ENCODE measurements at regions not wholly inside any gene's neighbourhood (a gene's known extent, or its start where the extent isn't known, plus 50 kb on each side); places are given as distances from the start of the nearest gene placed in this dataset.

GRCh38 chr16:9484881-9485280 lies 393.4 kb downstream of the HAPSTR1 start:
- no peak overlapping the region for H3K4me2 ChIP-seq (ENCODE audit: insufficient read depth, low read length, poor library complexity, severe bottlenecking)
- no peak overlapping the region for H2BK12ac ChIP-seq (ENCODE audit: low read length)
- H2AK5ac ChIP-seq (ENCODE audit: low read depth, low read length): no peak overlapping the region
- no peak overlapping the region for H2AFZ ChIP-seq (ENCODE audit: low read length)
- no peaks in the 10 kb centered on the region for H3K79me1 ChIP-seq (ENCODE audit: low read depth, low read length)
- H3K9ac ChIP-seq (ENCODE audit: low read depth, low read length, poor library complexity): no peak overlapping the region
- H3K14ac ChIP-seq (ENCODE audit: low read length): no peak overlapping the region
- H2BK120ac ChIP-seq (ENCODE audit: low read depth, low read length): no peak overlapping the region
- no peak overlapping the region for H3K18ac ChIP-seq (ENCODE audit: low read length)
- no peak overlapping the region for H3K4me3 ChIP-seq (ENCODE audit: low read length in 2 of 2)
- H3K27me3 ChIP-seq (ENCODE audit: control insufficient read depth in 3 of 3, insufficient read depth in 3 of 3, low read depth in 1 of 3, low read length in 3 of 3): no peaks in the 10 kb centered on the region
- H4K91ac ChIP-seq (ENCODE audit: low read depth, low read length, poor library complexity): no peak overlapping the region
- WGBS, 2 donors (ENCODE audit: extremely low coverage in 2 of 2, insufficient read length in 2 of 2, insufficient replicate concordance in 1 of 2): no CpG with 5 or more reads among the region's 5 CpGs
- no peak overlapping the region for H2BK15ac ChIP-seq (ENCODE audit: low read length)
- H3K4ac ChIP-seq (ENCODE audit: low read length): no peak overlapping the region
- no peak for DNase-seq (ENCODE audit: low spot score)
- no peak overlapping the region for H3K27ac ChIP-seq (replicated peaks; ENCODE audit: low read length)
- no peaks in the 10 kb centered on the region for H3K36me3 ChIP-seq (replicated peaks in 1 of 2; ENCODE audit: control insufficient read depth in 2 of 2, insufficient read depth in 2 of 2, low read length in 2 of 2)
- H2BK5ac ChIP-seq (ENCODE audit: low read length): no peak overlapping the region
- H3K4me1 ChIP-seq (ENCODE audit: control insufficient read depth in 2 of 2, insufficient read depth in 1 of 2, low read depth in 1 of 2, low read length in 2 of 2): peaks cover 0 to 3% of the 10 kb centered on the region in 2 donors
- no peak overlapping the region for H4K8ac ChIP-seq (ENCODE audit: low read depth, low read length)
- no peaks in the 10 kb centered on the region for H3K9me3 ChIP-seq (replicated peaks in 1 of 2; ENCODE audit: control insufficient read depth in 2 of 2, insufficient read depth in 1 of 2, low read depth in 1 of 2, low read length in 2 of 2)
- no peak overlapping the region for H3K23ac ChIP-seq (ENCODE audit: low read depth, low read length, poor library complexity)

GRCh38 chr16:9489835-9490467 lies 398.5 kb downstream of the HAPSTR1 start:
- Histone ChIP-seq H3K4me2 (ENCODE audit: insufficient read depth, low read length, poor library complexity, severe bottlenecking) (no peak overlapping the region), H3K27ac (replicated peaks; ENCODE audit: low read length) (no peak overlapping the region), H2BK5ac (ENCODE audit: low read length) (no peak overlapping the region), H3K9me3 (replicated peaks in 1 of 2; ENCODE audit: control insufficient read depth in 2 of 2, insufficient read depth in 1 of 2, low read depth in 1 of 2, low read length in 2 of 2) (no peaks in the 10 kb centered on the region), H2AFZ (ENCODE audit: low read length) (no peak overlapping the region), H3K18ac (ENCODE audit: low read length) (no peak overlapping the region), H3K79me1 (ENCODE audit: low read depth, low read length) (no peaks in the 10 kb centered on the region), H2BK15ac (ENCODE audit: low read length) (no peak overlapping the region), H3K23ac (ENCODE audit: low read depth, low read length, poor library complexity) (no peak overlapping the region), H4K91ac (ENCODE audit: low read depth, low read length, poor library complexity) (no peak overlapping the region), H3K14ac (ENCODE audit: low read length) (no peak overlapping the region), H3K27me3 (ENCODE audit: control insufficient read depth in 3 of 3, insufficient read depth in 3 of 3, low read depth in 1 of 3, low read length in 3 of 3) (no peaks in the 10 kb centered on the region), H2AK5ac (ENCODE audit: low read depth, low read length) (no peak overlapping the region), H3K9ac (ENCODE audit: low read depth, low read length, poor library complexity) (no peak overlapping the region), H3K4me3 (ENCODE audit: low read length in 2 of 2) (no peak overlapping the region), H4K8ac (ENCODE audit: low read depth, low read length) (no peak overlapping the region), H2BK120ac (ENCODE audit: low read depth, low read length) (no peak overlapping the region), H3K36me3 (replicated peaks in 1 of 2; ENCODE audit: control insufficient read depth in 2 of 2, insufficient read depth in 2 of 2, low read length in 2 of 2) (no peaks in the 10 kb centered on the region), H3K4me1 (ENCODE audit: control insufficient read depth in 2 of 2, insufficient read depth in 1 of 2, low read depth in 1 of 2, low read length in 2 of 2) (peaks cover 0 to 3% of the 10 kb centered on the region in 2 donors), H3K4ac (ENCODE audit: low read length) (no peak overlapping the region), H2BK12ac (ENCODE audit: low read length) (no peak overlapping the region)
- no CpG with 5 or more reads among the region's 10 CpGs for WGBS, 2 donors (ENCODE audit: extremely low coverage in 2 of 2, insufficient read length in 2 of 2, insufficient replicate concordance in 1 of 2)
- no peak for DNase-seq (ENCODE audit: low spot score)

- Histone ChIP-seq H2BK12ac (ENCODE audit: low read length) (no peak overlapping the region), H2AFZ (ENCODE audit: low read length) (no peak overlapping the region), H2BK15ac (ENCODE audit: low read length) (no peak overlapping the region), H2BK120ac (ENCODE audit: low read depth, low read length) (no peak overlapping the region), H3K9me3 (replicated peaks in 1 of 2; ENCODE audit: control insufficient read depth in 2 of 2, insufficient read depth in 1 of 2, low read depth in 1 of 2, low read length in 2 of 2) (peaks cover 0 to 2% of the 10 kb centered on the region in 2 donors), H3K23ac (ENCODE audit: low read depth, low read length, poor library complexity) (no peak overlapping the region), H3K4me2 (ENCODE audit: insufficient read depth, low read length, poor library complexity, severe bottlenecking) (no peak overlapping the region), H3K18ac (ENCODE audit: low read length) (no peak overlapping the region), H3K36me3 (replicated peaks in 1 of 2; ENCODE audit: control insufficient read depth in 2 of 2, insufficient read depth in 2 of 2, low read length in 2 of 2) (no peaks in the 10 kb centered on the region), H4K91ac (ENCODE audit: low read depth, low read length, poor library complexity) (no peak overlapping the region), H4K8ac (ENCODE audit: low read depth, low read length) (no peak overlapping the region), H2BK5ac (ENCODE audit: low read length) (no peak overlapping the region), H3K4me1 (ENCODE audit: control insufficient read depth in 2 of 2, insufficient read depth in 1 of 2, low read depth in 1 of 2, low read length in 2 of 2) (peaks cover 0 to 9% of the 10 kb centered on the region in 2 donors), H3K9ac (ENCODE audit: low read depth, low read length, poor library complexity) (no peak overlapping the region), H3K4ac (ENCODE audit: low read length) (no peak overlapping the region), H3K27me3 (ENCODE audit: control insufficient read depth in 3 of 3, insufficient read depth in 3 of 3, low read depth in 1 of 3, low read length in 3 of 3) (no peaks in the 10 kb centered on the region), H3K4me3 (ENCODE audit: low read length in 2 of 2) (no peak overlapping the region), H3K79me1 (ENCODE audit: low read depth, low read length) (no peaks in the 10 kb centered on the region), H3K14ac (ENCODE audit: low read length) (no peak overlapping the region), H3K27ac (replicated peaks; ENCODE audit: low read length) (no peak overlapping the region), H2AK5ac (ENCODE audit: low read depth, low read length) (no peak overlapping the region)
- WGBS, 2 donors (ENCODE audit: extremely low coverage in 2 of 2, insufficient read length in 2 of 2, insufficient replicate concordance in 1 of 2): no CpG with 5 or more reads among the region's 3 CpGs
- no peak for DNase-seq (ENCODE audit: low spot score)
These were observed 404.4 kb downstream of the HAPSTR1 start for GRCh38 chr16:9495824-9496223.

GRCh38 chr16:9497750-9498149 lies 406.3 kb downstream of the HAPSTR1 start:
- no peak overlapping the region for H3K4me3 ChIP-seq (ENCODE audit: low read length in 2 of 2)
- WGBS, 2 donors (ENCODE audit: extremely low coverage in 2 of 2, insufficient read length in 2 of 2, insufficient replicate concordance in 1 of 2): no CpG with 5 or more reads among the region's 3 CpGs

More at GRCh38 chr16:9497750-9498149, 406.3 kb downstream of the HAPSTR1 start:
- DNase-seq (ENCODE audit: low spot score): no peak
- H3K27me3 ChIP-seq (ENCODE audit: control insufficient read depth in 3 of 3, insufficient read depth in 3 of 3, low read depth in 1 of 3, low read length in 3 of 3): no peaks in the 10 kb centered on the region
- H2BK12ac ChIP-seq (ENCODE audit: low read length): no peak overlapping the region
- no peak overlapping the region for H3K27ac ChIP-seq (replicated peaks; ENCODE audit: low read length)
- H3K23ac ChIP-seq (ENCODE audit: low read depth, low read length, poor library complexity): no peak overlapping the region
- no peak overlapping the region for H3K9ac ChIP-seq (ENCODE audit: low read depth, low read length, poor library complexity)
- H2BK120ac ChIP-seq (ENCODE audit: low read depth, low read length): no peak overlapping the region
- no peak overlapping the region for H4K8ac ChIP-seq (ENCODE audit: low read depth, low read length)
- H3K4me2 ChIP-seq (ENCODE audit: insufficient read depth, low read length, poor library complexity, severe bottlenecking): no peak overlapping the region
- no peaks in the 10 kb centered on the region for H3K79me1 ChIP-seq (ENCODE audit: low read depth, low read length)
- H3K4ac ChIP-seq (ENCODE audit: low read length): no peak overlapping the region
- no peak overlapping the region for H2BK5ac ChIP-seq (ENCODE audit: low read length)
- peaks cover 0 to 4% of the 10 kb centered on the region in 2 donors for H3K9me3 ChIP-seq (replicated peaks in 1 of 2; ENCODE audit: control insufficient read depth in 2 of 2, insufficient read depth in 1 of 2, low read depth in 1 of 2, low read length in 2 of 2)
- H2AK5ac ChIP-seq (ENCODE audit: low read depth, low read length): no peak overlapping the region
- peaks cover 0 to 9% of the 10 kb centered on the region in 2 donors for H3K4me1 ChIP-seq (ENCODE audit: control insufficient read depth in 2 of 2, insufficient read depth in 1 of 2, low read depth in 1 of 2, low read length in 2 of 2)
- no peak overlapping the region for H2BK15ac ChIP-seq (ENCODE audit: low read length)
- no peak overlapping the region for H4K91ac ChIP-seq (ENCODE audit: low read depth, low read length, poor library complexity)
- H2AFZ ChIP-seq (ENCODE audit: low read length): no peak overlapping the region
- no peak overlapping the region for H3K14ac ChIP-seq (ENCODE audit: low read length)
- no peak overlapping the region for H3K18ac ChIP-seq (ENCODE audit: low read length)
- no peaks in the 10 kb centered on the region for H3K36me3 ChIP-seq (replicated peaks in 1 of 2; ENCODE audit: control insufficient read depth in 2 of 2, insufficient read depth in 2 of 2, low read length in 2 of 2)

All from neuronal stem cell (in vitro differentiated cells).